ENCODE measurements at regions not wholly inside any gene's neighbourhood (a gene's known extent, or its start where the extent isn't known, plus 50 kb on each side); places are given as distances from the start of the nearest gene placed in this dataset.

GRCh38 chr12:85661461-85662206, 174.6 kb downstream of the RASSF9 start:
- DNase-seq (ENCODE audit: extremely low read depth in 1 of 4, low spot score in 3 of 4) (no peak), ATAC-seq (no peak), FAIRE-seq (no peak)
- intact Hi-C loops (cut with micrococcal nuclease): no loop called here
- no peak for TF ChIP-seq CREBBP (IDR thresholded peaks at IDR 0.05; ENCODE audit: low read depth, low read length)
- TF ChIP-seq ZC3H11A (IDR thresholded peaks at IDR 0.05; ENCODE audit: low read depth, low read length): no peak
- Histone ChIP-seq H3K27me3 (ENCODE audit: control insufficient read depth in 2 of 2, insufficient read depth in 2 of 2, low read length in 2 of 2) (no peaks in the 10 kb centered on the region), H3K4me1 (replicated peaks in 1 of 2; ENCODE audit: control insufficient read depth in 2 of 2, insufficient read depth in 2 of 2, low read length in 2 of 2) (no peaks in the 10 kb centered on the region), H3K9me3 (replicated peaks; ENCODE audit: control insufficient read depth, insufficient read depth, low read depth, low read length) (no peaks in the 10 kb centered on the region; the same call in 1 of the 2 replicates), H2AFZ (ENCODE audit: low read depth, low read length) (no peak overlapping the region), H3K4me3 (no peak overlapping the region), H3K9me1 (ENCODE audit: control insufficient read depth, insufficient read depth, low read length) (no peaks in the 10 kb centered on the region), H3K36me3 (ENCODE audit: control insufficient read depth, insufficient read depth, low read length) (no peaks in the 10 kb centered on the region), H3K79me2 (ENCODE audit: control insufficient read depth, insufficient read depth, low read length) (no peaks in the 10 kb centered on the region), H3K9ac (ENCODE audit: insufficient read depth in 1 of 2, low read depth in 2 of 2, low read length in 2 of 2) (no peak overlapping the region), H3K27ac (ENCODE audit: extremely low read depth, low read depth, low read length) (no peak overlapping the region), H3K4me2 (ENCODE audit: insufficient read depth, low read length) (no peak overlapping the region), H4K20me1 (replicated peaks; ENCODE audit: control insufficient read depth, insufficient read depth, low read length) (no peaks in the 10 kb centered on the region)
- in situ Hi-C loops (cut with MboI): no loop called here
- CTCF ChIA-PET (ENCODE audit: low intra/inter-chr PET ratio): no interaction called here
- BruUV-seq (replicated peaks): no TSS peak
- 0% methylated on average over 4 of the region's 4 CpGs for WGBS (ENCODE audit: insufficient coverage, low coverage, missing lambda C conversion rate)
- POLR2A ChIA-PET: no interaction called here

- ChIA-PET POLR2A (no interaction called here), CTCF (ENCODE audit: low intra/inter-chr PET ratio) (no interaction called here)
- Histone ChIP-seq H3K4me1 (replicated peaks in 1 of 2; ENCODE audit: control insufficient read depth in 2 of 2, insufficient read depth in 2 of 2, low read length in 2 of 2) (no peaks in the 10 kb centered on the region), H3K36me3 (ENCODE audit: control insufficient read depth, insufficient read depth, low read length) (no peaks in the 10 kb centered on the region), H3K9me1 (ENCODE audit: control insufficient read depth, insufficient read depth, low read length) (no peaks in the 10 kb centered on the region), H3K27me3 (ENCODE audit: control insufficient read depth in 2 of 2, insufficient read depth in 2 of 2, low read length in 2 of 2) (no peaks in the 10 kb centered on the region), H3K9ac (ENCODE audit: insufficient read depth in 1 of 2, low read depth in 2 of 2, low read length in 2 of 2) (no peak overlapping the region), H4K20me1 (replicated peaks; ENCODE audit: control insufficient read depth, insufficient read depth, low read length) (no peaks in the 10 kb centered on the region), H3K79me2 (ENCODE audit: control insufficient read depth, insufficient read depth, low read length) (no peaks in the 10 kb centered on the region), H3K4me3 (no peak overlapping the region), H2AFZ (ENCODE audit: low read depth, low read length) (no peak overlapping the region), H3K27ac (ENCODE audit: extremely low read depth, low read depth, low read length) (no peak overlapping the region), H3K4me2 (ENCODE audit: insufficient read depth, low read length) (no peak overlapping the region), H3K9me3 (replicated peaks; ENCODE audit: control insufficient read depth, insufficient read depth, low read depth, low read length) (no peaks in the 10 kb centered on the region; the same call in 1 of the 2 replicates)
- intact Hi-C loops (cut with micrococcal nuclease): no loop called here
- no peak for TF ChIP-seq SNAPC5 (CRISPR knock-in tag; IDR thresholded peaks at IDR 0.05)
- TF ChIP-seq NFIC (IDR thresholded peaks at IDR 0.05): no peak
- no peak for TF ChIP-seq ZNF347 (CRISPR knock-in tag; IDR thresholded peaks at IDR 0.05; ENCODE audit: low read depth)
- TF ChIP-seq MED1 (CRISPR knock-in tag; IDR thresholded peaks at IDR 0.05; ENCODE audit: borderline replicate concordance): no peak
- TF ChIP-seq MECOM (CRISPR knock-in tag; IDR thresholded peaks at IDR 0.05): no peak
- TF ChIP-seq TFAM (CRISPR knock-in tag; conservative IDR thresholded peaks at IDR 0.05): no peak
- no peak for FAIRE-seq
- ATAC-seq: no peak
- BruUV-seq (replicated peaks): no TSS peak
- no peak for DNase-seq (ENCODE audit: extremely low read depth in 1 of 4, low spot score in 3 of 4)
- in situ Hi-C loops (cut with MboI): no loop called here
Measured at GRCh38 chr12:85662207-85662602, 174.0 kb downstream of the RASSF9 start.

Measured in K562 (cell line).